ENCODE measurements at regions not wholly inside any gene's neighbourhood (a gene's known extent, or its start where the extent isn't known, plus 50 kb on each side); places are given as distances from the start of the nearest gene placed in this dataset.

GRCh38 chr10:33533612-33534011 lies 199.1 kb upstream of the NRP1 start:
- Histone ChIP-seq H2AFZ (ENCODE audit: low read depth, low read length) (no peak overlapping the region), H3K4me3 (ENCODE audit: low read depth in 1 of 2, low read length in 2 of 2) (no peak overlapping the region), H3K79me2 (ENCODE audit: insufficient read depth, low read length) (no peaks in the 10 kb centered on the region), H3K9me3 (ENCODE audit: insufficient read depth, low read length, severe bottlenecking) (no peaks in the 10 kb centered on the region), H3K27me3 (ENCODE audit: insufficient read depth, low read length, poor library complexity) (peaks cover 10% of the 10 kb centered on the region), H4K20me1 (ENCODE audit: insufficient read depth, low read length) (no peaks in the 10 kb centered on the region), H3K27ac (ENCODE audit: low read length) (no peak overlapping the region), H3K36me3 (ENCODE audit: insufficient read depth, low read length) (no peaks in the 10 kb centered on the region), H3K4me2 (ENCODE audit: insufficient read depth, low read length) (no peak overlapping the region), H3K4me1 (ENCODE audit: insufficient read depth, low read length) (no peaks in the 10 kb centered on the region), H3K9ac (ENCODE audit: low read depth, low read length) (no peak overlapping the region)
- no peak for ATAC-seq (ENCODE audit: insufficient read depth, low read depth)
- no peak for TF ChIP-seq EZH2 (IDR thresholded peaks at IDR 0.05; ENCODE audit: borderline replicate concordance, low read depth, low read length, severe bottlenecking)
- TF ChIP-seq CTCF (IDR thresholded peaks at IDR 0.05; ENCODE audit: borderline replicate concordance, extremely low read depth, low read length, poor library complexity, severe bottlenecking), result no peak
- DNase-seq, result no peak

GRCh38 chr10:33532901-33533300 lies 198.4 kb upstream of the NRP1 start:
- no peaks in the 10 kb centered on the region for H3K9me3 ChIP-seq (ENCODE audit: insufficient read depth, low read length, severe bottlenecking)
- TF ChIP-seq CTCF (IDR thresholded peaks at IDR 0.05; ENCODE audit: borderline replicate concordance, extremely low read depth, low read length, poor library complexity, severe bottlenecking) (no peak), EZH2 (IDR thresholded peaks at IDR 0.05; ENCODE audit: borderline replicate concordance, low read depth, low read length, severe bottlenecking) (no peak)
- no peak overlapping the region for H2AFZ ChIP-seq (ENCODE audit: low read depth, low read length)
- no peaks in the 10 kb centered on the region for H3K79me2 ChIP-seq (ENCODE audit: insufficient read depth, low read length)
- H3K4me2 ChIP-seq (ENCODE audit: insufficient read depth, low read length), result no peak overlapping the region
- no peak overlapping the region for H3K9ac ChIP-seq (ENCODE audit: low read depth, low read length)
- H4K20me1 ChIP-seq (ENCODE audit: insufficient read depth, low read length), result no peaks in the 10 kb centered on the region
- H3K4me3 ChIP-seq (ENCODE audit: low read depth in 1 of 2, low read length in 2 of 2), result no peak overlapping the region
- H3K4me1 ChIP-seq (ENCODE audit: insufficient read depth, low read length), result no peaks in the 10 kb centered on the region
- no peak overlapping the region for H3K27ac ChIP-seq (ENCODE audit: low read length)
- H3K36me3 ChIP-seq (ENCODE audit: insufficient read depth, low read length), result no peaks in the 10 kb centered on the region
- DNase-seq, result no peak
- peaks cover 10% of the 10 kb centered on the region for H3K27me3 ChIP-seq (ENCODE audit: insufficient read depth, low read length, poor library complexity)
- no peak for ATAC-seq (ENCODE audit: insufficient read depth, low read depth)

- TF ChIP-seq EZH2 (IDR thresholded peaks at IDR 0.05; ENCODE audit: borderline replicate concordance, low read depth, low read length, severe bottlenecking) (no peak), CTCF (IDR thresholded peaks at IDR 0.05; ENCODE audit: borderline replicate concordance, extremely low read depth, low read length, poor library complexity, severe bottlenecking) (no peak)
- H3K79me2 ChIP-seq (ENCODE audit: insufficient read depth, low read length), result no peaks in the 10 kb centered on the region
- ATAC-seq (ENCODE audit: insufficient read depth, low read depth), result no peak
- H3K9me3 ChIP-seq (ENCODE audit: insufficient read depth, low read length, severe bottlenecking), result no peaks in the 10 kb centered on the region
- no peak overlapping the region for H3K9ac ChIP-seq (ENCODE audit: low read depth, low read length)
- H3K27ac ChIP-seq (ENCODE audit: low read length), result no peak overlapping the region
- H3K27me3 ChIP-seq (ENCODE audit: insufficient read depth, low read length, poor library complexity), result peaks cover 4% of the 10 kb centered on the region
- H2AFZ ChIP-seq (ENCODE audit: low read depth, low read length), result no peak overlapping the region
- H3K4me3 ChIP-seq (ENCODE audit: low read depth in 1 of 2, low read length in 2 of 2), result no peak overlapping the region
- no peak for DNase-seq
- no peak overlapping the region for H3K4me2 ChIP-seq (ENCODE audit: insufficient read depth, low read length)
- no peaks in the 10 kb centered on the region for H3K4me1 ChIP-seq (ENCODE audit: insufficient read depth, low read length)
- H4K20me1 ChIP-seq (ENCODE audit: insufficient read depth, low read length), result no peaks in the 10 kb centered on the region
- H3K36me3 ChIP-seq (ENCODE audit: insufficient read depth, low read length), result no peaks in the 10 kb centered on the region
These were observed 194.8 kb upstream of the NRP1 start for GRCh38 chr10:33529234-33529633.

GRCh38 chr10:33524966-33525365 lies 190.5 kb upstream of the NRP1 start:
- Histone ChIP-seq H2AFZ (ENCODE audit: low read depth, low read length) (no peak overlapping the region), H3K4me3 (ENCODE audit: low read depth in 1 of 2, low read length in 2 of 2) (no peak overlapping the region), H4K20me1 (ENCODE audit: insufficient read depth, low read length) (no peaks in the 10 kb centered on the region), H3K27ac (ENCODE audit: low read length) (no peak overlapping the region), H3K9ac (ENCODE audit: low read depth, low read length) (no peak overlapping the region), H3K27me3 (ENCODE audit: insufficient read depth, low read length, poor library complexity) (peaks cover 3% of the 10 kb centered on the region), H3K4me2 (ENCODE audit: insufficient read depth, low read length) (no peak overlapping the region), H3K79me2 (ENCODE audit: insufficient read depth, low read length) (no peaks in the 10 kb centered on the region), H3K36me3 (ENCODE audit: insufficient read depth, low read length) (no peaks in the 10 kb centered on the region), H3K9me3 (ENCODE audit: insufficient read depth, low read length, severe bottlenecking) (no peaks in the 10 kb centered on the region), H3K4me1 (ENCODE audit: insufficient read depth, low read length) (no peaks in the 10 kb centered on the region)
- DNase-seq (no peak), ATAC-seq (ENCODE audit: insufficient read depth, low read depth) (no peak)
- no peak for TF ChIP-seq EZH2 (IDR thresholded peaks at IDR 0.05; ENCODE audit: borderline replicate concordance, low read depth, low read length, severe bottlenecking)
